ENCODE measurements at regions not wholly inside any gene's neighbourhood (a gene's known extent, or its start where the extent isn't known, plus 50 kb on each side); places are given as distances from the start of the nearest gene placed in this dataset.
"Not testable (repeated sequence)": the region's sequence is repeated elsewhere in the genome, so short reads cannot be mapped to it uniquely, and the experiment has no call there.

DNA sequence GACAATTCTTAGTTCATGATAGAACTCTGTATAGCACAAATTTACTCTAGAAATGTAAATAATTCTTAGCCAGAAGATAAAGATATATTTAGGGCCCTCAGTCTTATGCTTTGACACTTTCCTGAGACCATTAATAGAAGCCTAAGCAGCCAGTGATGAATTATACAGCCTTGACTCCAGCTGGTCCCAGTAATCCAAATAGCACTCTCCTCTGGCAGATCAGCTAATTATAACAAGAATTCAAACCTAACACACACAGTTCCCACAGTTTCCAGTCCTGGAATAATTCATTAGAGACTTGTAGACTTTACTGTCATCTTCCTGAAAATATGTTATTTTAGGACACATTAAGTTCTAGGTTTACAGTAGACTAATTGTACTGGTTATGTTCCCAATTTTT, 50.4 kb downstream of the SHOC1 start:
- Histone ChIP-seq H3K27ac (no peak overlapping the region), H3K4me3 (no peak overlapping the region), H3K9me3 (replicated peaks in 1 of 3) (no peaks in the 10 kb centered on the region), H3K4me1 (replicated peaks in 1 of 2) (no peaks in the 10 kb centered on the region), H3K36me3 (replicated peaks in 1 of 2) (no peaks in the 10 kb centered on the region), H3K27me3 (no peaks in the 10 kb centered on the region)
- no peak for DNase-seq
- TF ChIP-seq POLR2A (IDR thresholded peaks at IDR 0.05) = no peak
- TF ChIP-seq, protein P1, sequence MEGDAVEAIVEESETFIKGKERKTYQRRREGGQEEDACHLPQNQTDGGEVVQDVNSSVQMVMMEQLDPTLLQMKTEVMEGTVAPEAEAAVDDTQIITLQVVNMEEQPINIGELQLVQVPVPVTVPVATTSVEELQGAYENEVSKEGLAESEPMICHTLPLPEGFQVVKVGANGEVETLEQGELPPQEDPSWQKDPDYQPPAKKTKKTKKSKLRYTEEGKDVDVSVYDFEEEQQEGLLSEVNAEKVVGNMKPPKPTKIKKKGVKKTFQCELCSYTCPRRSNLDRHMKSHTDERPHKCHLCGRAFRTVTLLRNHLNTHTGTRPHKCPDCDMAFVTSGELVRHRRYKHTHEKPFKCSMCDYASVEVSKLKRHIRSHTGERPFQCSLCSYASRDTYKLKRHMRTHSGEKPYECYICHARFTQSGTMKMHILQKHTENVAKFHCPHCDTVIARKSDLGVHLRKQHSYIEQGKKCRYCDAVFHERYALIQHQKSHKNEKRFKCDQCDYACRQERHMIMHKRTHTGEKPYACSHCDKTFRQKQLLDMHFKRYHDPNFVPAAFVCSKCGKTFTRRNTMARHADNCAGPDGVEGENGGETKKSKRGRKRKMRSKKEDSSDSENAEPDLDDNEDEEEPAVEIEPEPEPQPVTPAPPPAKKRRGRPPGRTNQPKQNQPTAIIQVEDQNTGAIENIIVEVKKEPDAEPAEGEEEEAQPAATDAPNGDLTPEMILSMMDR (IDR thresholded peaks at IDR 0.05) = no peak
- intact Hi-C loops (cut with DNase I) = no loop called here

DNA sequence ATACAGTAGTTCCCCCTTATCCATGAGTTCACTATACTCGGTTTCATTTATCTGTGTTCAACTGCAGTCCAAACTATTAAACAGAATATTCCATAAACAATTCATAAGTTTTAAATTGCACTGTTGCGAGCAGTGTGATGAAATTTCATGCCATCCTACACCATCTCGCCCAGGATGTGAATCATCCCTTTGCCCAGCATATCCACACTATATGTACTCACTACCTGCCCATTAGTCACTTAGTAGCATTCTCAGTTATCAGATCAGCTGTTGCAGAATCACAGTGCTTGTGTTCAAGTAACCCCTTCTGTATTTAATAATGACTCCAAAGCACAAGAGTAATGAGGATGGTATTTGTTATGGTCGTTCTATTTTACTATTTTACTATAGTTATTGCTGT, 51.5 kb downstream of the SHOC1 start:
- Histone ChIP-seq H3K9me3 (replicated peaks in 1 of 3) (no peaks in the 10 kb centered on the region), H3K4me3 (no peak overlapping the region), H3K27me3 (no peaks in the 10 kb centered on the region), H3K4me1 (replicated peaks in 1 of 2) (no peaks in the 10 kb centered on the region), H3K27ac (no peak overlapping the region), H3K36me3 (replicated peaks in 1 of 2) (no peaks in the 10 kb centered on the region)
- DNase-seq = no peak
- WGBS, 4 donors = 67 to 79% (median 72%) methylated on average over 4 of the region's 4 CpGs
- intact Hi-C loops (cut with DNase I) = no loop called here
- TF ChIP-seq POLR2A (IDR thresholded peaks at IDR 0.05) = no peak
- TF ChIP-seq, protein P1 (IDR thresholded peaks at IDR 0.05) = no peak

DNA sequence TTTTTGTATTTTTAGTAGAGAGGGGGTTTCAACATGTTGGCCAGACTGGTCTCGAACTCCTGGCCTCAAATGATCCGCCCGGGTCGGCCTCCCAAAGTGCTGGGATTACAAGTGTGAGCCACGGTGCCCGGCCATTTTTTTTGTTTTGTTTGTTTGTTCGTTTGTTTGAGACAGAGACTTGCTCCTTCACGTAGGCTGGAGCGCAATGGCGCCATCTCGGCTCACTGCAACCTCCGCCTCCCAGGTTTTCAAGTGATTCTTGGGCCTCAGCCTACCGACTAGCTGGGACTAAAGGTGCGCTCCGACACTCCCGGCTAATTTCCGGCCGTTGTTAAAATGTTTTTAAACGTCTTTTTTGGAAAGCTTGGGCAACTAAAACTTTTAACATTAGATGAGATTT, 54.0 kb downstream of the SHOC1 start:
- Histone ChIP-seq H3K4me3 (no peak overlapping the region), H3K36me3 (replicated peaks in 1 of 2) (no peaks in the 10 kb centered on the region), H3K27ac (no peak overlapping the region), H3K4me1 (replicated peaks in 1 of 2) (no peaks in the 10 kb centered on the region), H3K27me3 (no peaks in the 10 kb centered on the region), H3K9me3 (replicated peaks in 1 of 3) (no peaks in the 10 kb centered on the region)
- WGBS, 4 donors = 96 to 97% (median 96%) methylated on average over 19 of the region's 19 CpGs
- intact Hi-C loops (cut with DNase I) = no loop called here
- TF ChIP-seq, protein P1 (IDR thresholded peaks at IDR 0.05) = no peak
- no peak for TF ChIP-seq POLR2A (IDR thresholded peaks at IDR 0.05)
- DNase-seq = no peak

DNA sequence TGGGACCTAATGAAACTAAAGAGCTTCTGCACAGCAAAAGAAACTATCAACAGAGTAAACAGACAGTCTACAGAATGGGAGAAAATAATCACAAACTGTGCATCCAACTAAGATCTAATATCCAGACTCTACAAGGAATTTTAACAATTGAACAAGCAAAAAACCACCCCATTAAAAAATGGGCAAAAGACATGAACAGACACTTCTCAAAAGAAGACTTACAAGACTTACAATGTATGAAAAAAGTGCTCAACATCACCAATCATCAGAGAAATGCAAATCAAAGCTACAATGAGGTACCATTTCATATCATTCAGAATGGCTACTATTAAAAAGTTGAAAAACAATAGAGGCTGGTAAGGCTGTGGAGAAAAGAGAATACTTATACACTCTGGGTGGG, 58.0 kb downstream of the SHOC1 start:
- DNase-seq = no peak
- no peaks in the 10 kb centered on the region for H3K4me1 ChIP-seq (replicated peaks in 1 of 2)
- no peak overlapping the region for H3K4me3 ChIP-seq
- intact Hi-C loops (cut with DNase I) = no loop called here
- no peaks in the 10 kb centered on the region for H3K36me3 ChIP-seq (replicated peaks in 1 of 2)
- no peaks in the 10 kb centered on the region for H3K27me3 ChIP-seq
- TF ChIP-seq, protein P1 (IDR thresholded peaks at IDR 0.05) = no peak
- TF ChIP-seq POLR2A (IDR thresholded peaks at IDR 0.05) = no peak
- H3K27ac ChIP-seq = no peak overlapping the region
- H3K9me3 ChIP-seq (replicated peaks in 1 of 3) = no peaks in the 10 kb centered on the region

DNA sequence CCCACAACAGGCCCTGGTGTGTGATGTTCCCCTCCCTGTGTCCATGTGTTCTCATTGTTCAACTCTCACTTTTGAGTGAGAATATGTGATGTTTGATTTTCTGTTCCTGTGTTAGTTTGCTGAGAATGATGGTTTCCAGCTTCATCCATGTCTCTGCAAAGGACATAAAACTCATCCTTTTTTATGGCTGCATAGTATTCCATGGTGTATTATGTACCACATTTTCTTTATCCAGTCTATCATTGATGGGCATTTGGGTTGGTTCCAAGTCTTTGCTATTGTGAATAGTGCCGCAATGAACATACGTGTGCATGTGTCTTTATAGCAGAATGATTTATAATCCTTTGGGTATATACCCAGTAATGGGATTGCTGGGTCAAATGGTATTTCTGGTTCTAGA, 59.4 kb downstream of the SHOC1 start:
- H3K4me3 ChIP-seq; H3K9me3 ChIP-seq (replicated peaks in 1 of 3); H3K36me3 ChIP-seq (replicated peaks in 1 of 2); intact Hi-C loops (cut with DNase I); DNase-seq; H3K4me1 ChIP-seq (replicated peaks in 1 of 2); H3K27me3 ChIP-seq; H3K27ac ChIP-seq: not testable (repeated sequence)
- WGBS, 4 donors = 79 to 100% (median 91%) methylated on average over 2 of the region's 2 CpGs

Data from adrenal gland (tissue), 9 donors.